ENCODE measurements at regions not wholly inside any gene's neighbourhood (a gene's known extent, or its start where the extent isn't known, plus 50 kb on each side); places are given as distances from the start of the nearest gene placed in this dataset.

DNA sequence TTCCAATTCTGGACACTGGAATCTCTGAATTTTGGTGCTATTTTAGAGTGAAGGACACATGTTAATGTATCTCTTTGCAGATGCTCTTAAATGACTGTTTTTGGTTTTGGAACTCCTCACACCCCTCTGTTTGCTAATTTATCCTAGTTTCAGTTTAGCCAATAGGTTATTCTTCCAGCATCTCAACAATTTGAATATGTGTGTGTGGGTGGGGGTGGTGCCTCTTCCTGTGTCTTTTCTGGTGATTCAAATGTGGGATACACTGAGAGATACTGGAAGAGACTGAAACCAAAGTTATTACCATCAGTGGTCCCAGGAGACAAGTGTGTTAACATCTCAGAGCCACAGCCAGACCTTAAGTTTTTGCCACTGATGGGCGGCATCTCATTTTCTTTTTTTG lies 1317.4 kb upstream of the TMEM132C start:
- Mint-ChIP-seq H3K36me3 (no peaks in the 10 kb centered on the region), H3K4me1 (no peaks in the 10 kb centered on the region), H3K27me3 (ENCODE audit: low read depth in 2 of 2) (no peaks in the 10 kb centered on the region), H3K27ac (no peak overlapping the region), H3K4me3 (no peak overlapping the region), H3K9me3 (peaks cover 0 to 3% of the 10 kb centered on the region in 2 donors)
- DNase-seq, result no peak
- no peaks in the 10 kb centered on the region for H3K9me3 ChIP-seq (ENCODE audit: control insufficient read depth, insufficient read depth, low read length)
- H3K36me3 ChIP-seq (ENCODE audit: control insufficient read depth, insufficient read depth, low read length), result no peaks in the 10 kb centered on the region
- no peaks in the 10 kb centered on the region for H3K4me1 ChIP-seq (ENCODE audit: control insufficient read depth, insufficient read depth, low read length)
- 83% methylated on average over 1 of the region's 1 CpG for WGBS (ENCODE audit: insufficient coverage)
- TF ChIP-seq, protein P1, sequence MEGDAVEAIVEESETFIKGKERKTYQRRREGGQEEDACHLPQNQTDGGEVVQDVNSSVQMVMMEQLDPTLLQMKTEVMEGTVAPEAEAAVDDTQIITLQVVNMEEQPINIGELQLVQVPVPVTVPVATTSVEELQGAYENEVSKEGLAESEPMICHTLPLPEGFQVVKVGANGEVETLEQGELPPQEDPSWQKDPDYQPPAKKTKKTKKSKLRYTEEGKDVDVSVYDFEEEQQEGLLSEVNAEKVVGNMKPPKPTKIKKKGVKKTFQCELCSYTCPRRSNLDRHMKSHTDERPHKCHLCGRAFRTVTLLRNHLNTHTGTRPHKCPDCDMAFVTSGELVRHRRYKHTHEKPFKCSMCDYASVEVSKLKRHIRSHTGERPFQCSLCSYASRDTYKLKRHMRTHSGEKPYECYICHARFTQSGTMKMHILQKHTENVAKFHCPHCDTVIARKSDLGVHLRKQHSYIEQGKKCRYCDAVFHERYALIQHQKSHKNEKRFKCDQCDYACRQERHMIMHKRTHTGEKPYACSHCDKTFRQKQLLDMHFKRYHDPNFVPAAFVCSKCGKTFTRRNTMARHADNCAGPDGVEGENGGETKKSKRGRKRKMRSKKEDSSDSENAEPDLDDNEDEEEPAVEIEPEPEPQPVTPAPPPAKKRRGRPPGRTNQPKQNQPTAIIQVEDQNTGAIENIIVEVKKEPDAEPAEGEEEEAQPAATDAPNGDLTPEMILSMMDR (IDR thresholded peaks at IDR 0.05), result no peak
- intact Hi-C loops (cut with micrococcal nuclease), result no loop called here
- H3K27me3 ChIP-seq (ENCODE audit: control insufficient read depth, insufficient read depth, low read length), result no peaks in the 10 kb centered on the region
- ATAC-seq, result no peak
- no peak overlapping the region for H3K4me3 ChIP-seq (ENCODE audit: low read length)
- H3K27ac ChIP-seq (ENCODE audit: low read length), result no peak overlapping the region

DNA sequence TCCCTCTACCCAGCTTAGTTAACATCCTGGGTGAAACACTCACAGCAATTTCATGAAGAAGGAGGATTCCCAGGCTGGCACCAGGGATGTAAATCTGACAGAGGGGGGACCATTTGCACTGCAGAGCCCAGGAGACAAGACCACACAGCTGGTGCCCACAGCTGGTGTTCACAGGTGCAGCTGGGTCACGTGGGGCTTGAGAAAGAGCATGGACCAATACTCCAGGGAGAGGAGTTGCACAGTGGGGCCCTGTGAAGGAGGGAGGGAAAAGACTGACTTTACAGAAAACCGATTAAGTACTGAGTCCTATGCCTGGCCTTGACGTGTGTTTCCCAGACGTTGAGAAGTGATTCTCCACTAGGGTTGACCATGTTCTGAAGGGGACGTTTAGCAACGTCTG lies 1316.7 kb upstream of the TMEM132C start:
- no peaks in the 10 kb centered on the region for H3K27me3 Mint-ChIP-seq (ENCODE audit: low read depth in 2 of 2)
- H3K36me3 ChIP-seq (ENCODE audit: control insufficient read depth, insufficient read depth, low read length), result no peaks in the 10 kb centered on the region
- H3K27ac Mint-ChIP-seq, result no peak overlapping the region
- intact Hi-C loops (cut with micrococcal nuclease), result no loop called here
- H3K4me3 Mint-ChIP-seq, result no peak overlapping the region
- DNase-seq, result no peak
- H3K4me1 Mint-ChIP-seq, result no peaks in the 10 kb centered on the region
- no peak overlapping the region for H3K4me3 ChIP-seq (ENCODE audit: low read length)
- H3K9me3 Mint-ChIP-seq, result peaks cover 0 to 3% of the 10 kb centered on the region in 2 donors
- no peaks in the 10 kb centered on the region for H3K4me1 ChIP-seq (ENCODE audit: control insufficient read depth, insufficient read depth, low read length)
- no peaks in the 10 kb centered on the region for H3K36me3 Mint-ChIP-seq
- no peaks in the 10 kb centered on the region for H3K9me3 ChIP-seq (ENCODE audit: control insufficient read depth, insufficient read depth, low read length)
- no peaks in the 10 kb centered on the region for H3K27me3 ChIP-seq (ENCODE audit: control insufficient read depth, insufficient read depth, low read length)
- 77% methylated on average over 6 of the region's 6 CpGs for WGBS (ENCODE audit: insufficient coverage)
- TF ChIP-seq, protein P1 (IDR thresholded peaks at IDR 0.05), result no peak
- no peak for ATAC-seq
- H3K27ac ChIP-seq (ENCODE audit: low read length), result no peak overlapping the region

DNA sequence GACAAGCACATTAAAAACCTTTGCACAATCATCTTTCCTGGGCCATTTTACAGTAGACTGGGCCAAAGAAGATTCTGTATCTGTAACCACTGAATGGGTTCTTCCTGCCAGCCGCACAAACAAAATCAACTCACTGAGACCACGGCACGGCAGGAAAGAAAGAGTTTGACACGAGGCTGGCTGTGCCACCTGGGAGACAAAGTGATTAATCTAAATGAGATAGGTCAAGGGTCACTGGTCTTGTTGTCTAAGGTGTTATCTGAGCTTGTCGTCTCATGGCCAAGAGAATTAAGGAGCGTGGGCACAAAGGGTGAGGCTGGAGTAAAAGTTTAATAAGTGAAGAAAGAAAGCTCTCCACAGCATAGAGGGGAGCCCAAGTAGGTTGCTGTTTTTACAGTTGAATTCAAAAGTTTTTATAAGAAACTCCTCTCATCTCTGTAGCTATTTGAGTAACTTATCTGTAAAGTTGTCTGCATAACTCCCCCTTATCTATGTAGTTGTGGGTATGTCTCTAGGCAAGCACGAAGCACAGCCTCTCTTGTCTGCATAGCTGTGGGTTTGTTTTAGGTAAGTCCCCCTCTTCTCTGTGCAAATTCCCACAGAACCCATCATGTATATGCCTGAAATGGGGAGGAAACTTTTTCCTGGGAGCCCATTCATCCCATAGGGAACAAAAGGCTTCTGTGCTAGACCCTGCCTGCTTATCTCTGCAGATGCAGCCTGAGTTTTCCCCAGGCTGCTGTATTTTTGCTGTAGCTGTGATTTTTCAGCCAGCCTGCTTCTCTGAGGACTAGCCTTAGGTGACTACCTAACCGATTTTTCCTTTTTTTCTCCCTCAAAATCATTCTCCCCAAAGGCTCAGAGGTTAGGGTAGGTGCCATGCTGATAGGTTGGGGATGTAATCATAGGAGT lies 1314.6 kb upstream of the TMEM132C start:
- Histone ChIP-seq H3K4me3 (ENCODE audit: low read length) (no peak overlapping the region), H3K9me3 (ENCODE audit: control insufficient read depth, insufficient read depth, low read length) (no peaks in the 10 kb centered on the region), H3K36me3 (ENCODE audit: control insufficient read depth, insufficient read depth, low read length) (no peaks in the 10 kb centered on the region), H3K4me1 (ENCODE audit: control insufficient read depth, insufficient read depth, low read length) (no peaks in the 10 kb centered on the region), H3K27me3 (ENCODE audit: control insufficient read depth, insufficient read depth, low read length) (no peaks in the 10 kb centered on the region), H3K27ac (ENCODE audit: low read length) (no peak overlapping the region)
- H3K27ac Mint-ChIP-seq, result no peak overlapping the region
- TF ChIP-seq, protein P1 (IDR thresholded peaks at IDR 0.05), result no peak
- H3K4me3 Mint-ChIP-seq, result no peak overlapping the region
- H3K4me1 Mint-ChIP-seq, result no peaks in the 10 kb centered on the region
- 44% methylated on average over 6 of the region's 8 CpGs for WGBS (ENCODE audit: insufficient coverage)
- H3K27me3 Mint-ChIP-seq (ENCODE audit: low read depth in 2 of 2), result no peaks in the 10 kb centered on the region
- ATAC-seq, result no peak
- intact Hi-C loops (cut with micrococcal nuclease), result no loop called here
- no peak for DNase-seq
- H3K36me3 Mint-ChIP-seq, result no peaks in the 10 kb centered on the region
- peaks cover 4% of the 10 kb centered on the region in 2 donors for H3K9me3 Mint-ChIP-seq

All from natural killer cell (primary cell).